CD14-positive monocyte (primary cell): ENCODE measurements at regions not wholly inside any gene's neighbourhood (a gene's known extent, or its start where the extent isn't known, plus 50 kb on each side); places are given as distances from the start of the nearest gene placed in this dataset.

ENCODE experiments used
- DNase-seq, 3 donors: peaks; one replicate each; pipeline ENCODE4 v3.0.0-alpha.2; 2011 to 2022
- H2AFZ ChIP-seq: 2 replicates; pipeline ENCODE4 v1.6.0; 2012; ENCODE audit warnings: mild to moderate bottlenecking, low read depth, low read length, inconsistent platforms; ENCODE audit not compliant: insufficient read depth, poor library complexity, severe bottlenecking
- H3K27ac ChIP-seq, 2 donors: 1 replicate in 1 of 2; 2 replicates in 1 of 2; pipeline ENCODE4 v1.5.1; 2012 to 2013; ENCODE audit warnings: low read length in 2 of 2, control low read depth in 1 of 2, inconsistent platforms in 1 of 2, low read depth in 1 of 2, mild to moderate bottlenecking in 1 of 2
- H3K27me3 ChIP-seq, 2 donors: one replicate each; pipeline versions ENCODE4 v1.6.0 to v1.6.1; 2011 to 2013; ENCODE audit warnings: low read length in 2 of 2; ENCODE audit not compliant: control insufficient read depth in 2 of 2, insufficient read depth in 2 of 2
- H3K36me3 ChIP-seq, 2 donors: replicated peaks in 1 of 2; 1 replicate in 1 of 2; 2 replicates in 1 of 2; pipeline versions ENCODE4 v1.5.1 to v1.6.1; 2012 to 2013; ENCODE audit warnings: low read length in 2 of 2, control low read depth in 1 of 2, inconsistent platforms in 1 of 2, mild to moderate bottlenecking in 1 of 2; ENCODE audit not compliant: insufficient read depth in 2 of 2, control insufficient read depth in 1 of 2
- H3K4me1 ChIP-seq, 2 donors: 1 replicate in 1 of 2; 2 replicates in 1 of 2; pipeline versions ENCODE4 v1.5.1 to v1.6.1; 2012 to 2013; ENCODE audit warnings: low read length in 2 of 2, control low read depth in 1 of 2, inconsistent platforms in 1 of 2, mild to moderate bottlenecking in 1 of 2, moderate library complexity in 1 of 2; ENCODE audit not compliant: insufficient read depth in 2 of 2, control insufficient read depth in 1 of 2
- H3K4me2 ChIP-seq: replicated peaks from 2 replicates; pipeline ENCODE3; 2012; ENCODE audit warnings: low read length, moderate library complexity, mild to moderate bottlenecking; ENCODE audit not compliant: poor library complexity, severe bottlenecking; ENCODE audit errors: extremely low read depth
- H3K4me3 ChIP-seq, 3 experiments: fragments of 200-600 bp in 1 of 3; sonication (generic) in 1 of 3; replicated peaks in 1 of 3; 1 replicate in 2 of 3; 2 replicates in 1 of 3; pipeline ENCODE4 v1.5.1; 2011 to 2013; ENCODE audit warnings: low read length in 3 of 3, mild to moderate bottlenecking in 3 of 3, control low read depth in 2 of 3, low read depth in 2 of 3, inconsistent platforms in 1 of 3, moderate library complexity in 1 of 3
- H3K79me2 ChIP-seq: 2 replicates; pipeline ENCODE4 v1.6.0; 2012; ENCODE audit warnings: mild to moderate bottlenecking, control low read depth, inconsistent platforms, low read length, moderate library complexity; ENCODE audit not compliant: insufficient read depth
- H3K9ac ChIP-seq: 2 replicates; pipeline ENCODE4 v1.6.0; 2017; ENCODE audit warnings: low read length, mild to moderate bottlenecking; ENCODE audit not compliant: insufficient read depth, poor library complexity, severe bottlenecking
- H3K9me3 ChIP-seq, 2 donors: replicated peaks in 1 of 2; 1 replicate in 1 of 2; 2 replicates in 1 of 2; pipeline versions ENCODE4 v1.5.1 to v1.6.1; 2012 to 2013; ENCODE audit warnings: low read length in 2 of 2, control low read depth in 1 of 2; ENCODE audit not compliant: control insufficient read depth in 1 of 2, insufficient read depth in 1 of 2
- H4K20me1 ChIP-seq: 2 replicates; pipeline ENCODE4 v1.6.0; 2012; ENCODE audit warnings: mild to moderate bottlenecking, low read length, control low read depth, moderate library complexity; ENCODE audit not compliant: insufficient read depth
- H3K27ac Mint-ChIP-seq, 7 donors: one replicate each; pipeline ENCODE4 v1.8.0; 2020; ENCODE audit warnings: mild to moderate bottlenecking in 7 of 7, mixed read lengths in 7 of 7, moderate library complexity in 6 of 7, inconsistent platforms in 2 of 7
- H3K27me3 Mint-ChIP-seq, 3 donors: one replicate each; pipeline ENCODE4 v1.8.0; 2021 to 2022; ENCODE audit warnings: low read depth in 3 of 3, mild to moderate bottlenecking in 3 of 3, mixed read lengths in 3 of 3, moderate library complexity in 3 of 3, inconsistent platforms in 1 of 3
- H3K36me3 Mint-ChIP-seq, 2 donors: one replicate each; pipeline ENCODE4 v1.8.0; 2020; ENCODE audit warnings: mixed read lengths in 2 of 2, inconsistent platforms in 1 of 2, mild to moderate bottlenecking in 1 of 2
- H3K4me1 Mint-ChIP-seq: one replicate; pipeline ENCODE4 v1.8.0; 2020; ENCODE audit warnings: mild to moderate bottlenecking, mixed read lengths
- H3K4me3 Mint-ChIP-seq, 2 donors: one replicate each; pipeline ENCODE4 v1.8.0; 2020; ENCODE audit warnings: mild to moderate bottlenecking in 2 of 2, mixed read lengths in 2 of 2, moderate library complexity in 1 of 2
- H3K9me3 Mint-ChIP-seq, 7 donors: one replicate each; pipeline ENCODE4 v1.8.0; 2020 to 2022; ENCODE audit warnings: mixed read lengths in 7 of 7, mild to moderate bottlenecking in 6 of 7, moderate library complexity in 6 of 7, inconsistent platforms in 2 of 7
- WGBS: methylation state at CpG from one replicate; pipeline ENCODE4 v1.1.5; 2013; ENCODE audit warnings: missing lambda C conversion rate; ENCODE audit not compliant: insufficient coverage; 5-methylcytosine and 5-hydroxymethylcytosine counted together
- intact Hi-C, 2 donors: fragments of 100-400 bp; cut with micrococcal nuclease; formaldehyde crosslinking; loops; one replicate each; pipeline versions ENCODE4 v1.15.0 to v1.15.1; 2023
- TF ChIP-seq, protein P1 (sequence below): fragments of 200-600 bp; IDR thresholded peaks from one replicate; pipeline ENCODE4 v1.8.0; 2022; ENCODE audit warnings: antibody characterized with exemption, mild to moderate bottlenecking

DNA sequence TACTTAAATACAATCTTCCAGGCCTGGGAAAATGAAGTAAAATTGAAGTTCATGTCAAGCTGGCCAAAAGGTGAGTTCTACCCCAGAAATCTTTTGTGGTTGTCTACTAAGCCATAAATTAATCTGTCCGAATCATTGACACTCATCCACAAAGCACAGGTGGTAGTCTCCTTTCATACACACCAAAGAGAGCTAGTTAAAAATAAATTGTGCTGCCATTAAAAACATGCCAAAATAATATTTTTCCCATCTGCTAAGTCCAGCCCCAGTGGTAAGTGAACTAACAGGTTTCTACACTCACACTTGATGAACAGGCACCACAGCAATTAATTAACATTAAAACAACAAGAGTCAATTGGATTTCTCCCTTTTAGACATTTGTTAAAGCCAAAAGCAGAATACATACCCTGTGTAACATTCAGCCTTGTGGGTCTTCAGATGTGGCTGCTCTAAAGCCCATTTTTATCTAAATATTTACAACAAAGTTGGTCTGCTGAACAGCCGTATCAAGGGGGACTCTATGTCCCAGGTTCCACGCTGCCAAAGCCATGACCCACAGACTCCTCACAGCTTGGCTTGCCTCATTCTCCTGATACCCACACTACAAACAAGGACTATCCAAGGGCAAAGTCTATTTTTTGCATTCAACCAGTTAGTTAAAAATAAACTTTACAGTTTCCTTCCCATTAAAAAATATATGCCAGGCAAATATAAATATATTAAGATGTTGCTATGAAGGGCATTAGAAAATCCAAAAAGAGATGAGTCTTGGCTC is 490.4 kb downstream of the BMP2 start:
- Histone ChIP-seq H3K4me2 (no peak overlapping the region), H3K9ac (no peak overlapping the region), H3K79me2 (no peaks in the 10 kb centered on the region), H2AFZ (no peak overlapping the region), H3K4me3 (no peak overlapping the region), H3K27me3 (no peaks in the 10 kb centered on the region), H3K27ac (no peak overlapping the region), H3K36me3 (no peaks in the 10 kb centered on the region), H3K4me1 (no peaks in the 10 kb centered on the region), H4K20me1 (no peaks in the 10 kb centered on the region), H3K9me3 (no peaks in the 10 kb centered on the region)
- Mint-ChIP-seq H3K9me3 (peaks cover 0 to 4% (median 0%) of the 10 kb centered on the region in 7 donors), H3K27me3 (no peaks in the 10 kb centered on the region), H3K4me1 (no peaks in the 10 kb centered on the region), H3K27ac (peak overlapping the region in 1 of 7 donors; percentile 35), H3K36me3 (no peaks in the 10 kb centered on the region), H3K4me3 (no peak overlapping the region)
- 88% methylated on average over 2 of the region's 3 CpGs for WGBS
- no peak for DNase-seq
- TF ChIP-seq, protein P1, sequence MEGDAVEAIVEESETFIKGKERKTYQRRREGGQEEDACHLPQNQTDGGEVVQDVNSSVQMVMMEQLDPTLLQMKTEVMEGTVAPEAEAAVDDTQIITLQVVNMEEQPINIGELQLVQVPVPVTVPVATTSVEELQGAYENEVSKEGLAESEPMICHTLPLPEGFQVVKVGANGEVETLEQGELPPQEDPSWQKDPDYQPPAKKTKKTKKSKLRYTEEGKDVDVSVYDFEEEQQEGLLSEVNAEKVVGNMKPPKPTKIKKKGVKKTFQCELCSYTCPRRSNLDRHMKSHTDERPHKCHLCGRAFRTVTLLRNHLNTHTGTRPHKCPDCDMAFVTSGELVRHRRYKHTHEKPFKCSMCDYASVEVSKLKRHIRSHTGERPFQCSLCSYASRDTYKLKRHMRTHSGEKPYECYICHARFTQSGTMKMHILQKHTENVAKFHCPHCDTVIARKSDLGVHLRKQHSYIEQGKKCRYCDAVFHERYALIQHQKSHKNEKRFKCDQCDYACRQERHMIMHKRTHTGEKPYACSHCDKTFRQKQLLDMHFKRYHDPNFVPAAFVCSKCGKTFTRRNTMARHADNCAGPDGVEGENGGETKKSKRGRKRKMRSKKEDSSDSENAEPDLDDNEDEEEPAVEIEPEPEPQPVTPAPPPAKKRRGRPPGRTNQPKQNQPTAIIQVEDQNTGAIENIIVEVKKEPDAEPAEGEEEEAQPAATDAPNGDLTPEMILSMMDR = no peak
- intact Hi-C loops = no loop called here

DNA sequence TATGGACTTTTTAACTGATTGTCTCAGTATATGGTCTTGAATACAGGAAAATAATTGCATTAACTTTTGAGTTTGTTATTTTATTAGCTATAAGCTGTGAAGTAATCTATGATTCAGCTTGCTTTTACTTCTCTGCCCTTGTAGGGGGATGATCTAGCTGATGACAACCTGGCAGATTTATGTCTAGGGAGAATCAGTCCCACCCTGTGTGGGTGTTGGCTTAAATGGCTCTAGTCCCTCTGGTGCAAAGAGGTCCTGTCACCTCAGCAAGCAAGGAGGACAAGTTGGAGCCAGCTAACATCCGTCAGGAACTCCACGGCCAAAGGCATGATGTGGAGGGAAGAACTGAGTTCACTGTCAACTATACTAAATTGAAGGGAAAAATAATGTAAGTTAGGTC is 495.3 kb downstream of the BMP2 start:
- Mint-ChIP-seq H3K9me3 (peaks cover 0 to 6% (median 0%) of the 10 kb centered on the region in 7 donors), H3K4me1 (no peaks in the 10 kb centered on the region), H3K27ac (no peak overlapping the region), H3K27me3 (no peaks in the 10 kb centered on the region), H3K36me3 (no peaks in the 10 kb centered on the region), H3K4me3 (no peak overlapping the region)
- TF ChIP-seq, protein P1 = no peak
- Histone ChIP-seq H2AFZ (no peak overlapping the region), H3K79me2 (no peaks in the 10 kb centered on the region), H3K9me3 (no peaks in the 10 kb centered on the region), H4K20me1 (no peaks in the 10 kb centered on the region), H3K4me3 (no peak overlapping the region), H3K27me3 (no peaks in the 10 kb centered on the region), H3K4me1 (no peaks in the 10 kb centered on the region), H3K4me2 (no peak overlapping the region), H3K9ac (no peak overlapping the region), H3K27ac (no peak overlapping the region), H3K36me3 (no peaks in the 10 kb centered on the region)
- no peak for DNase-seq
- intact Hi-C loops = no loop called here
- WGBS = no CpG with 5 or more reads among the region's 2 CpGs
